ENCODE measurements at regions not wholly inside any gene's neighbourhood (a gene's known extent, or its start where the extent isn't known, plus 50 kb on each side); places are given as distances from the start of the nearest gene placed in this dataset.

DNA sequence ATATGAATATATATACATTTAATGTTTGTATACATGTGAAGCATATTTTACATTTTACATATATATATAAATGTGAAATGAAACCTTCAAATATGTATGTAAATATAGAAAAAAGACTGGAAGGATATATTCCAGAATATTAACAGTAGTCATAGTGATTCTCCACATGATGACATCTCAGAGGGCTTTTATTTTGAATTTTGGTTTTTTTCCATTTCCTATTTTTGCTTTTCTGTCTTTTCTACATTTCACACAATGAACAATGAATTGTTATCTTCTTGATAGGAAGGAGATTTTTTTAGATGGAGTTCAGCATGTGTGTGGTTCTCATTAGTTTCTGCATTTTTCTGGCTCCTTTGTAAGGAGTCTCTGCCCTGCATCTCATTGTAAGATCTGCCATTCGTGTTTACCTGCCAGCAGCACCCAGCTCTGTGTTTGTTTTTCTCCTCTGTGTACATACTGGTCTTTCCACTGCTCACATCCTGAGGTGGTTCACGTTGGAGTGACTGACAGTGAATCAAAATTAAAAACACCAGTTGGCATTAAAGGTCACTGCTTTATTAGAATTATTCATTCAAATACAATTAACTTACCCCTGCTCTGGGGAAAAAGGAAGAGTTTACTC is 425.3 kb upstream of the MDFIC2 start:
- ChIA-PET POLR2A (ENCODE audit: low non-redundant PET) (no interaction called here), CTCF (interaction anchor here (0.7 kb wide), 1 partner anchor 17 kb away, joined by 3 read pairs; no protein-coding TSS in a partner anchor)
- H3K27ac ChIP-seq: no peak overlapping the region
- TF ChIP-seq, protein P1, sequence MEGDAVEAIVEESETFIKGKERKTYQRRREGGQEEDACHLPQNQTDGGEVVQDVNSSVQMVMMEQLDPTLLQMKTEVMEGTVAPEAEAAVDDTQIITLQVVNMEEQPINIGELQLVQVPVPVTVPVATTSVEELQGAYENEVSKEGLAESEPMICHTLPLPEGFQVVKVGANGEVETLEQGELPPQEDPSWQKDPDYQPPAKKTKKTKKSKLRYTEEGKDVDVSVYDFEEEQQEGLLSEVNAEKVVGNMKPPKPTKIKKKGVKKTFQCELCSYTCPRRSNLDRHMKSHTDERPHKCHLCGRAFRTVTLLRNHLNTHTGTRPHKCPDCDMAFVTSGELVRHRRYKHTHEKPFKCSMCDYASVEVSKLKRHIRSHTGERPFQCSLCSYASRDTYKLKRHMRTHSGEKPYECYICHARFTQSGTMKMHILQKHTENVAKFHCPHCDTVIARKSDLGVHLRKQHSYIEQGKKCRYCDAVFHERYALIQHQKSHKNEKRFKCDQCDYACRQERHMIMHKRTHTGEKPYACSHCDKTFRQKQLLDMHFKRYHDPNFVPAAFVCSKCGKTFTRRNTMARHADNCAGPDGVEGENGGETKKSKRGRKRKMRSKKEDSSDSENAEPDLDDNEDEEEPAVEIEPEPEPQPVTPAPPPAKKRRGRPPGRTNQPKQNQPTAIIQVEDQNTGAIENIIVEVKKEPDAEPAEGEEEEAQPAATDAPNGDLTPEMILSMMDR (conservative IDR thresholded peaks at IDR 0.05; ENCODE audit: low read depth): no peak
- DNase-seq (ENCODE audit: low spot score): no peak

GRCh38 chr3:70736009-70736408 is 423.6 kb upstream of the MDFIC2 start:
- POLR2A ChIA-PET (ENCODE audit: low non-redundant PET): no interaction called here
- TF ChIP-seq, protein P1 (conservative IDR thresholded peaks at IDR 0.05; ENCODE audit: low read depth): no peak
- DNase-seq (ENCODE audit: low spot score): peak; percentile 5
- CTCF ChIA-PET: no interaction called here
- H3K27ac ChIP-seq: no peak overlapping the region

DNA sequence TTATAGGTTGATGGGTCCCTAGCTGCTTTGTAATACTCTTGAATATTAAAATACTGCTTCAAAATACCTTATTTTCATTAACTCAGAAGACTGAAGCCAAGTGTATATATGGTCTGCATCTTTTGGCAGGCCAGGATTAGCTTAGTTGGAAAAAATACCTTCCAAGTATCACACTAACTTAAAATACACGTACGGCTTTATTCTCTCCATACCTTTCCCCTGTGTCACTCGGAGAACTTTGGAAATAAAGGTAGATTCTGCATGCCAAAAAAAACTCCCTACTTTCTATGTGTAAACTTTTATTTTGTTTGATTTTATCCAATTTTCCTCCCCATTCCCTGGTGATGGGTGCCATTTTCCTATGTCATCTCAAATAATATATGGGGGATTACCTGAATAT is 422.3 kb upstream of the MDFIC2 start:
- CTCF ChIA-PET: no interaction called here
- H3K27ac ChIP-seq: no peak overlapping the region
- POLR2A ChIA-PET (ENCODE audit: low non-redundant PET): no interaction called here
- TF ChIP-seq, protein P1 (conservative IDR thresholded peaks at IDR 0.05; ENCODE audit: low read depth): no peak
- DNase-seq (ENCODE audit: low spot score): no peak

DNA sequence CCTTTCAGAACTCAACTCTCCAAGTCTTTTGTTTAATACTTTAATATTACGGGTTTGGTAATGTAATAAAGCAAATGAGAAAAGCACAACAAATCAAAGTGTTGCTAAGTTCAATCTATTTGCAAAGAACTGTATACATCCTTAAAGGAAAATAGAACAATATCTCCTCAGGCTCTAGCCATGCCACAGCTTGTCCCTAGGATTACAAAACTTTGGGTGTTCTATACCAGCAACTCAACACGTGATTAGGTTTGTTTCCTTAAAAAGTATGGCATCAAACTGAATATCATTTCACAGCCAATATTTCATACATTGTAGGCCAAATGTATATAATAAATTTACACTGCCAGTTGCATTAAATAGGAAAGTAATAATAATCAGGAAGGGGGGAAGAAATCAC is 418.6 kb upstream of the MDFIC2 start:
- no peak overlapping the region for H3K27ac ChIP-seq
- TF ChIP-seq, protein P1 (conservative IDR thresholded peaks at IDR 0.05; ENCODE audit: low read depth): no peak
- DNase-seq (ENCODE audit: low spot score): no peak
- CTCF ChIA-PET: no interaction called here
- POLR2A ChIA-PET (ENCODE audit: low non-redundant PET): no interaction called here

GRCh38 chr3:70729845-70730244 is 417.4 kb upstream of the MDFIC2 start:
- TF ChIP-seq, protein P1 (conservative IDR thresholded peaks at IDR 0.05; ENCODE audit: low read depth): no peak
- no peak overlapping the region for H3K27ac ChIP-seq
- ChIA-PET POLR2A (ENCODE audit: low non-redundant PET) (no interaction called here), CTCF (interaction anchor here (0.6 kb wide), 1 partner anchor 226 kb away, joined by 3 read pairs; no protein-coding TSS in a partner anchor)
- DNase-seq (ENCODE audit: low spot score): no peak

DNA sequence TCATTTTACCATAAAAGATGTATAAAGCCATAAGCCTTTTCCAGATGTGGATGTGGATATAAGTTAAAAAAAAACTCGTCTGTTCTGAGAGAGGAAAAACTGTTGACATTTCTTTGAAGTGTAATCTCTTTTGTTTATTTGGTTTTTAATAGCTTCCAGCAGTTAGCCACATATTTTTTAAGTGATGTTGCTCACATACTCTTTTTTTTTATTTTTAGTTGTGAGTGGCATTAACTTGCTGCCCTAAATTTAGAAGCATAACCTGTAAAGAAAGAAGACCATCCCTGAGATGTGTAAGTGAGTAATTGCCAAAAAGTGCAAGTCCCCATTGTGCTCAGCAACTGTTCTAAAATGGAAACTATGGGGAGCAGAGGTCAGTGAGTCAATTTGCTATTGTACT is 415.9 kb upstream of the MDFIC2 start:
- POLR2A ChIA-PET (ENCODE audit: low non-redundant PET): no interaction called here
- CTCF ChIA-PET: no interaction called here
- TF ChIP-seq, protein P1 (conservative IDR thresholded peaks at IDR 0.05; ENCODE audit: low read depth): no peak
- DNase-seq (ENCODE audit: low spot score): no peak
- no peak overlapping the region for H3K27ac ChIP-seq

Measured in RWPE1 (cell line).